H1 (cell line): ENCODE measurements at regions not wholly inside any gene's neighbourhood (a gene's known extent, or its start where the extent isn't known, plus 50 kb on each side); places are given as distances from the start of the nearest gene placed in this dataset.

Experiments used
- CTCF ChIA-PET: fragments of 300-600 bp; sonication (Branson Sonifier 250); formaldehyde crosslinking; loops from one replicate; lab custom pipeline; 2021; ENCODE audit not compliant: partially characterized antibody; lab: Charles Lee
- POLR2A ChIA-PET: fragments of 300-600 bp; sonication (Branson Sonifier 250); formaldehyde crosslinking; loops from one replicate; lab custom pipeline; 2021; ENCODE audit warnings: inconsistent platforms; ENCODE audit not compliant: partially characterized antibody; lab: Charles Lee
- DNase-seq, 2 experiments: peaks; one replicate each; pipeline versions ENCODE4 v3.0.0 to v3.0.0-alpha.2; 2010 to 2022; ENCODE audit warnings: low spot score in 2 of 2, low read depth in 1 of 2, mixed read lengths in 1 of 2
- FAIRE-seq: peaks from 2 replicates; lab custom pipeline; 2011; peaks lifted over from hg19 to GRCh38; lab: Jason Lieb, UNC
- H2AFZ ChIP-seq: 2 replicates; pipeline ENCODE4 v1.8.1; 2012; ENCODE audit warnings: low read length, inconsistent platforms
- H2AK5ac ChIP-seq: 2 replicates; pipeline ENCODE4 v1.6.1; 2013; ENCODE audit warnings: low read depth, low read length
- H2BK120ac ChIP-seq: replicated peaks from 2 replicates; pipeline ENCODE3; 2013; ENCODE audit warnings: low read depth, low read length, inconsistent platforms
- H2BK12ac ChIP-seq: 2 replicates; pipeline ENCODE4 v1.6.1; 2013; ENCODE audit warnings: low read depth, low read length
- H2BK15ac ChIP-seq: 2 replicates; pipeline ENCODE4 v1.6.1; 2013; ENCODE audit warnings: low read length
- H2BK20ac ChIP-seq: 2 replicates; pipeline ENCODE4 v1.6.1; 2013; ENCODE audit warnings: low read length
- H2BK5ac ChIP-seq: 2 replicates; pipeline ENCODE4 v1.6.1; 2013; ENCODE audit warnings: low read depth, low read length
- H3K14ac ChIP-seq: 2 replicates; pipeline ENCODE4 v1.6.1; 2013; ENCODE audit warnings: inconsistent platforms; ENCODE audit not compliant: insufficient read length
- H3K18ac ChIP-seq: 2 replicates; pipeline ENCODE4 v1.6.1; 2013; ENCODE audit warnings: low read length; ENCODE audit errors: extremely low read depth
- H3K23ac ChIP-seq: 2 replicates; pipeline ENCODE4 v1.6.1; 2013; ENCODE audit warnings: inconsistent platforms; ENCODE audit not compliant: insufficient read length
- H3K23me2 ChIP-seq: 2 replicates; pipeline ENCODE4 v1.6.1; 2013; ENCODE audit warnings: low read depth, low read length
- H3K27ac ChIP-seq: 2 replicates; pipeline ENCODE4 v1.6.1; 2011; ENCODE audit warnings: low read depth, low read length, inconsistent platforms
- H3K27me3 ChIP-seq, 4 experiments: replicated peaks in 1 of 4; 1 replicate in 1 of 4; 2 replicates in 3 of 4; pipeline versions ENCODE4 v1.6.1 to v1.8.1; 2011 to 2013; ENCODE audit warnings: low read length in 3 of 4, mild to moderate bottlenecking in 3 of 4, inconsistent platforms in 2 of 4, mixed read lengths in 2 of 4, moderate library complexity in 1 of 4; ENCODE audit not compliant: control insufficient read depth in 3 of 4, insufficient read depth in 3 of 4; ENCODE audit errors: extremely low read depth in 1 of 4
- H3K36me3 ChIP-seq, 4 experiments: 2 replicates each; pipeline versions ENCODE4 v1.6.1 to v1.8.1; 2011 to 2013; ENCODE audit warnings: mild to moderate bottlenecking in 4 of 4, low read length in 3 of 4, moderate library complexity in 2 of 4, control low read depth in 1 of 4, inconsistent platforms in 1 of 4; ENCODE audit not compliant: insufficient read depth in 4 of 4, control insufficient read depth in 2 of 4
- H3K4ac ChIP-seq: replicated peaks from 2 replicates; pipeline ENCODE3; 2013; ENCODE audit warnings: low read length, low read depth, mixed read lengths, inconsistent platforms; ENCODE audit not compliant: insufficient read length
- H3K4me1 ChIP-seq, 4 experiments: replicated peaks in 1 of 4; 1 replicate in 1 of 4; 2 replicates in 3 of 4; pipeline versions ENCODE4 v1.6.1 to v1.8.1; 2011 to 2013; ENCODE audit warnings: low read length in 3 of 4, inconsistent platforms in 2 of 4, mixed read lengths in 1 of 4; ENCODE audit not compliant: insufficient read depth in 4 of 4, control insufficient read depth in 3 of 4
- H3K4me2 ChIP-seq, 2 experiments: 2 replicates each; pipeline versions ENCODE4 v1.6.1 to v1.8.1; 2011 to 2013; ENCODE audit warnings: low read depth in 2 of 2, low read length in 2 of 2, control low read depth in 1 of 2, inconsistent platforms in 1 of 2, mild to moderate bottlenecking in 1 of 2; ENCODE audit not compliant: insufficient read depth in 1 of 2
- H3K4me3 ChIP-seq, 4 experiments: fragments of 200-600, 300-600 bp in 1 of 4; sonication (generic), shearing (Covaris generic), sonication (Bioruptor Twin) in 1 of 4; 2 replicates each; pipeline versions ENCODE4 v1.5.1 to v1.8.1; 2011 to 2016; ENCODE audit warnings: low read length in 4 of 4, low read depth in 3 of 4, control low read depth in 2 of 4, inconsistent platforms in 2 of 4, mild to moderate bottlenecking in 2 of 4, mixed read lengths in 1 of 4, moderate library complexity in 1 of 4; ENCODE audit not compliant: insufficient read depth in 2 of 4; ENCODE audit errors: extremely low read depth in 1 of 4
- H3K56ac ChIP-seq: replicated peaks from 2 replicates; pipeline ENCODE3; 2013; ENCODE audit warnings: low read depth, mild to moderate bottlenecking, mixed read lengths, low read length, inconsistent platforms; ENCODE audit not compliant: insufficient read length
- H3K79me1 ChIP-seq: 2 replicates; pipeline ENCODE4 v1.6.1; 2013; ENCODE audit warnings: low read depth, low read length, control low read depth
- H3K79me2 ChIP-seq, 2 experiments: 2 replicates each; pipeline versions ENCODE4 v1.6.1 to v1.8.1; 2012 to 2013; ENCODE audit warnings: low read length in 2 of 2, mild to moderate bottlenecking in 2 of 2, inconsistent platforms in 1 of 2; ENCODE audit not compliant: insufficient read depth in 2 of 2, control insufficient read depth in 1 of 2
- H3K9ac ChIP-seq, 4 experiments: replicated peaks in 1 of 4; 1 replicate in 1 of 4; 2 replicates in 3 of 4; pipeline versions ENCODE4 v1.6.1 to v1.8.1; 2011 to 2013; ENCODE audit warnings: low read depth in 3 of 4, low read length in 3 of 4, control low read depth in 2 of 4, mild to moderate bottlenecking in 2 of 4, moderate library complexity in 2 of 4, inconsistent platforms in 1 of 4; ENCODE audit errors: extremely low read depth in 1 of 4
- H3K9me3 ChIP-seq, 2 experiments: 2 replicates each; pipeline versions ENCODE4 v1.6.1 to v1.8.1; 2012 to 2013; ENCODE audit warnings: mild to moderate bottlenecking in 2 of 2, moderate library complexity in 2 of 2, control low read depth in 1 of 2, inconsistent platforms in 1 of 2, low read depth in 1 of 2, low read length in 1 of 2, mixed read lengths in 1 of 2; ENCODE audit not compliant: insufficient read depth in 2 of 2
- H4K20me1 ChIP-seq, 2 experiments: replicated peaks in 1 of 2; 2 replicates each; pipeline versions ENCODE3 to v1.8.1; 2011 to 2013; ENCODE audit warnings: inconsistent platforms in 2 of 2, low read length in 2 of 2, mild to moderate bottlenecking in 1 of 2; ENCODE audit not compliant: insufficient read depth in 2 of 2, control insufficient read depth in 1 of 2
- H4K5ac ChIP-seq: 2 replicates; pipeline ENCODE4 v1.6.1; 2013; ENCODE audit warnings: low read length, low read depth, mixed read lengths, inconsistent platforms; ENCODE audit not compliant: insufficient read length
- H4K8ac ChIP-seq: 2 replicates; pipeline ENCODE4 v1.8.0; 2013; ENCODE audit warnings: mild to moderate bottlenecking, moderate library complexity, low read length, inconsistent platforms; ENCODE audit not compliant: insufficient read depth; ENCODE audit errors: extremely low read depth
- H4K91ac ChIP-seq: replicated peaks from 2 replicates; pipeline ENCODE3; 2013; ENCODE audit warnings: low read length, mixed read lengths, inconsistent platforms; ENCODE audit not compliant: insufficient read length
- CBX5 ChIP-seq: fragments of 300-800, 300-1000 bp; sonication (generic); IDR thresholded peaks from 2 replicates; pipeline ENCODE4 v1.7.1; 2016; ENCODE audit warnings: antibody characterized with exemption, low read length, low read depth
- KDM5A ChIP-seq: fragments of 200-600 bp; IDR thresholded peaks from 2 replicates; pipeline ENCODE4 v1.7.1; 2012; ENCODE audit warnings: mild to moderate bottlenecking, low read length, inconsistent platforms, mixed read lengths
- SIX5 ChIP-seq: IDR thresholded peaks from 2 replicates; pipeline ENCODE4 v1.6.1; 2011; ENCODE audit warnings: mild to moderate bottlenecking, low read depth, low read length
- TBP ChIP-seq: IDR thresholded peaks from 2 replicates; pipeline ENCODE4 v1.6.1; 2011; ENCODE audit warnings: low read depth, low read length, improper control_type of control experiment
- WGBS, 2 experiments: shearing (Covaris generic) in 1 of 2; methylation state at CpG; one replicate each; pipeline versions ENCODE4 v1.1.6 to v1.1.7; 2013 to 2015; ENCODE audit warnings: low lambda C conversion rate in 2 of 2, mixed read lengths in 2 of 2, inconsistent platforms in 1 of 2, low coverage in 1 of 2, missing lambda C conversion rate in 1 of 2; ENCODE audit not compliant: insufficient replicate concordance in 2 of 2, insufficient coverage in 1 of 2, insufficient read length in 1 of 2; ENCODE audit errors: extremely low coverage in 1 of 2, missing lambda C conversion rate in 1 of 2; 5-methylcytosine and 5-hydroxymethylcytosine counted together
- TF ChIP-seq, protein P1 (sequence below): IDR thresholded peaks from 2 replicates; pipeline ENCODE4 v1.6.1; 2012; ENCODE audit warnings: inconsistent platforms

DNA sequence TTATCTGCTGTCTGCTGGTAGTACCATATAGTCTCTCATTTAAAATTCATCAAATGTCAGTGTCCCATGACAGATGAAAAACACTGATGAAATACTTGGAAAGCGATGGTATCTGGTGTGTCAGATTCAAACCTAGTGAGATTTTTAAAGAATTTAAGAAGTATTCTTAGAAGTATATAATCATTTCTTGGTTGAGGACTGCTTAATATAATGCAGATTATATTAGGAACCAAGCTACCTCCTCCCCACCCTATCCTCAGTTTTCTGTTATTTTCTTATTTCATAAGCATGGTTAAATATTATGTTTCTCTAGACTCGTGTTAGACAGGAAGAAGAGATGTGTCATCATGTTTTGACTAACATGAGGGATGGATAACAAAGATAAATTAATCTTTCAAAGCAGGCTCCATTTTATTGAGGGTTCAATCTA is 118.5 kb downstream of the GLUD2 start:
- FAIRE-seq: no peak
- H3K27ac ChIP-seq: no peak overlapping the region
- no peak for DNase-seq
- no peak overlapping the region for H2BK120ac ChIP-seq
- H2BK15ac ChIP-seq: no peak overlapping the region
- H3K14ac ChIP-seq: no peak overlapping the region
- 74% methylated on average over 2 of the region's 2 CpGs; no CpG with 5 or more reads in 1 of the 2 experiments for WGBS, 2 experiments
- H3K9ac ChIP-seq: no peak overlapping the region
- no peak overlapping the region for H3K4ac ChIP-seq
- H3K56ac ChIP-seq: no peak overlapping the region
- H4K91ac ChIP-seq: no peak overlapping the region
- H3K27me3 ChIP-seq: no peaks in the 10 kb centered on the region
- POLR2A ChIA-PET: no interaction called here
- peaks cover 0 to 14% of the 10 kb centered on the region in 2 experiments; a peak in 2 of 4 replicates for H3K9me3 ChIP-seq
- no peak overlapping the region for H4K5ac ChIP-seq
- no peak overlapping the region for H2BK20ac ChIP-seq
- no peaks in the 10 kb centered on the region for H3K36me3 ChIP-seq
- no peaks in the 10 kb centered on the region for H3K23me2 ChIP-seq
- no peak overlapping the region for H3K18ac ChIP-seq
- no peak overlapping the region for H2BK5ac ChIP-seq
- no peak overlapping the region for H2AK5ac ChIP-seq
- no peaks in the 10 kb centered on the region for H3K79me1 ChIP-seq
- no peaks in the 10 kb centered on the region for H3K4me1 ChIP-seq
- H4K20me1 ChIP-seq: no peaks in the 10 kb centered on the region
- no peak overlapping the region for H3K23ac ChIP-seq
- no peak overlapping the region for H3K4me2 ChIP-seq
- H2BK12ac ChIP-seq: no peak overlapping the region
- H4K8ac ChIP-seq: no peak overlapping the region
- CTCF ChIA-PET: interaction anchor here (0.7 kb wide), 1 partner anchor 173 kb away, joined by 3 read pairs; no protein-coding TSS in a partner anchor
- no peak overlapping the region for H3K4me3 ChIP-seq
- H2AFZ ChIP-seq: no peak overlapping the region
- no peaks in the 10 kb centered on the region for H3K79me2 ChIP-seq
- TF ChIP-seq SIX5 (no peak), TBP (no peak), CBX5 (no peak), KDM5A (no peak)
- TF ChIP-seq, protein P1, sequence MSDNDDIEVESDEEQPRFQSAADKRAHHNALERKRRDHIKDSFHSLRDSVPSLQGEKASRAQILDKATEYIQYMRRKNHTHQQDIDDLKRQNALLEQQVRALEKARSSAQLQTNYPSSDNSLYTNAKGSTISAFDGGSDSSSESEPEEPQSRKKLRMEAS: no peak
